ENCODE measurements at regions not wholly inside any gene's neighbourhood (a gene's known extent, or its start where the extent isn't known, plus 50 kb on each side); places are given as distances from the start of the nearest gene placed in this dataset.
"Not testable (repeated sequence)": the region's sequence is repeated elsewhere in the genome, so short reads cannot be mapped to it uniquely, and the experiment has no call there.

DNA sequence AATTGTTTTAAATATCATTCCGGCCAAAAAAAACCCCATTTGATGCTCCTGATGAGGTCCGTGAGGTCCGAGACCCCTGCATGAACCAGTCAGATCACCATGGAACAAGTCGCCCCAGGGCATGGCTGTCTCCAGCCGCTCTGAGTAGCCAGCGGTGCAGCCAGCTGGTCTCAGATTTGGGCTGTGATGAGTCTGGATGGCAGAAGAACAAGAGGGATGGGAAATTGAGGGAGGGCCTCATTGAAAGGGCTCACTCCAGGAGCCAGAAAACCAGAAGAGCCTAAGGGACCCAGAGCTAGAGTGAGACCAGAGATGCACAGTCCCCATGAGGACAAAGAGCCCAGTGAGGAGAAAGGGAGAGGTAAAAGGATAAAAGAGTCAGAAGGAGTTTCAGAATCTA, 174.0 kb downstream of the TOMM20 start:
- Histone ChIP-seq H3K4me1 (ENCODE audit: control insufficient read depth, insufficient read depth, low read length) (peaks cover 33% of the 10 kb centered on the region), H3K4me3 (ENCODE audit: low read depth, low read length) (no peak overlapping the region), H3K27me3 (ENCODE audit: control insufficient read depth, insufficient read depth, low read length) (no peaks in the 10 kb centered on the region), H3K36me3 (ENCODE audit: control insufficient read depth, insufficient read depth, low read length) (no peaks in the 10 kb centered on the region), H3K9me3 (ENCODE audit: control insufficient read depth, insufficient read depth, low read length) (no peaks in the 10 kb centered on the region), H3K27ac (ENCODE audit: low read depth, low read length) (no peak overlapping the region)
- DNase-seq (ENCODE audit: low read depth in 4 of 6, low spot score in 6 of 6): no peak
- WGBS (ENCODE audit: insufficient coverage): 95% methylated on average over 5 of the region's 6 CpGs

DNA sequence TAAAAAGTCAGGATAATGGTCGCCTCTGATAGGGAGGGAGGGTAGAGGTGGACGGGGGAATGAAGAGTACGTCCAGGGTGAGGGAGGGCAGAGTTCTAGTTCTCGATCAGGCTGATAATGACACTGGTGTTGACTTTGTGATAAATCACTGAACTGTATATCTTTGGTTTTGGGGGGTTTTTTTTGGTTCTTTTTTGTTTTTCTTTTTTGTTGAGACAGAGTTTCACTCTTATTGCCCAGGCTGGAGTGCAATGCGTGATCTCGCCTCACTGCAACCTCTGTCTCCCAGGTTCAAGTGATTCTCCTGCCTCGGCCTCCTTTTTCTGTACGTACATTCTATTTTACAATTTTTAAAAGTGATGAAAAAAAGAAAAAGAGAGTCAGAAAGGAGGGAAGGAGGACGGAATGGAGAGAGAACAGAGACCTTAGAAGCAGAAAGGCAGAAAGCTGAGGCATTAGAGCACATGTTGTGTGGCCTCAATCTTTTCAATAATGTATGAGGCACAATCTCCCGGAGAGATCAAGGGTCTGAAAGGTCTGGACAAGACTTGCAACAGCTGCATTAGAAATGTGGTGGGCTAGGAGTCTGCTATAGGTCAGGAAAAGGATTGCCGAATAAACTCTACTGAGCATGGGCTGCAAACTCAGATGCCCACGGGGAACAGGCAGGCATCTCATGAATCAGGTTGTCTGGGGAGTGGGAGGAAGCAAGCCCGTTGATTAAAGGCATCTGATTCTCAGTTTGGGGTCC, 174.8 kb downstream of the TOMM20 start:
- no peak overlapping the region for H3K27ac ChIP-seq (ENCODE audit: low read depth, low read length)
- H3K4me3 ChIP-seq (ENCODE audit: low read depth, low read length): no peak overlapping the region
- H3K27me3 ChIP-seq (ENCODE audit: control insufficient read depth, insufficient read depth, low read length): no peaks in the 10 kb centered on the region
- peaks cover 27% of the 10 kb centered on the region for H3K4me1 ChIP-seq (ENCODE audit: control insufficient read depth, insufficient read depth, low read length)
- no peaks in the 10 kb centered on the region for H3K9me3 ChIP-seq (ENCODE audit: control insufficient read depth, insufficient read depth, low read length)
- no peak for DNase-seq (ENCODE audit: low read depth in 4 of 6, low spot score in 6 of 6)
- WGBS (ENCODE audit: insufficient coverage): 70% methylated on average over 9 of the region's 13 CpGs
- H3K36me3 ChIP-seq (ENCODE audit: control insufficient read depth, insufficient read depth, low read length): no peaks in the 10 kb centered on the region

DNA sequence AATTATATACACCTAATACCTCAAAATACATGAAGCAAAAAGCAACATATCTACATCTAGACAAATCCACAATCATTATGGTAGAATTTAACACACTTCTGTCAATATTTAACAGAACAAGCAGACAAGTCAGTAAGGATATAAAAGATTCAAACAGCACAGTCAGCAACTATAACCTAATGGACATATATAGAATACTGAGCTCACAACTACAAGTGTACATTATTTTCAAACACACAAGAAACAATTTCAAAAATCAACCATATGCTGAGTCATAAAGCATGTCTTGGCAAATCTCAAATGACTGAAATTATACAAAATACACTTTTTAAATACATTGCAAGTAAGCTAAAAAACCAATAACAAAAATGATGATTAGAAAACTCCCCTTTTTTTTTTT, 178.0 kb downstream of the TOMM20 start:
- H3K9me3 ChIP-seq (ENCODE audit: control insufficient read depth, insufficient read depth, low read length): no peaks in the 10 kb centered on the region

DNA sequence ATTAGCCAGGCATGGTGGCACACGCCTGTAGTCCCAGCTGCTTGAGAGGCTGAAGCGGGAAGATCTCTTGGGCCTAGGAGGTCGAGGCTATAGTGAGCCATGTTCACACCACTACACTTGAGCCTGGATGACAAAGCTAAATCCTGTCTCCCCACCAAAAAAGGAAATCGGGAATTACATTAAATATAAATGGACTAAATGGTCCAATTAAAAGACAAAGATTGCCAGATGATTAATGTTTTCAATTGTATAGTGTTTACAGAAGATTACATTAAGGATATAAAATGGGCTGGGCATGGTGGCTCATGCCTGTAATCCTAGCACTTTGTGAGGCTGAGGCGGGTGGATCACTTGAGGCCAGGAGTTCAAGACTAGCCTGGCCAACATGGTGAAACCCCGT, 179.1 kb downstream of the TOMM20 start:
- H3K9me3 ChIP-seq (ENCODE audit: control insufficient read depth, insufficient read depth, low read length): not testable (repeated sequence)
- WGBS (ENCODE audit: insufficient coverage): 100% methylated on average over 1 of the region's 6 CpGs

More for the DNA sequence above, 178.0 kb downstream of the TOMM20 start:
- no peak for DNase-seq (ENCODE audit: low read depth in 4 of 6, low spot score in 6 of 6)
- no peak overlapping the region for H3K27ac ChIP-seq (ENCODE audit: low read depth, low read length)
- no peaks in the 10 kb centered on the region for H3K36me3 ChIP-seq (ENCODE audit: control insufficient read depth, insufficient read depth, low read length)
- H3K4me1 ChIP-seq (ENCODE audit: control insufficient read depth, insufficient read depth, low read length): peaks cover 7% of the 10 kb centered on the region
- no peak overlapping the region for H3K4me3 ChIP-seq (ENCODE audit: low read depth, low read length)
- H3K27me3 ChIP-seq (ENCODE audit: control insufficient read depth, insufficient read depth, low read length): no peaks in the 10 kb centered on the region

DNA sequence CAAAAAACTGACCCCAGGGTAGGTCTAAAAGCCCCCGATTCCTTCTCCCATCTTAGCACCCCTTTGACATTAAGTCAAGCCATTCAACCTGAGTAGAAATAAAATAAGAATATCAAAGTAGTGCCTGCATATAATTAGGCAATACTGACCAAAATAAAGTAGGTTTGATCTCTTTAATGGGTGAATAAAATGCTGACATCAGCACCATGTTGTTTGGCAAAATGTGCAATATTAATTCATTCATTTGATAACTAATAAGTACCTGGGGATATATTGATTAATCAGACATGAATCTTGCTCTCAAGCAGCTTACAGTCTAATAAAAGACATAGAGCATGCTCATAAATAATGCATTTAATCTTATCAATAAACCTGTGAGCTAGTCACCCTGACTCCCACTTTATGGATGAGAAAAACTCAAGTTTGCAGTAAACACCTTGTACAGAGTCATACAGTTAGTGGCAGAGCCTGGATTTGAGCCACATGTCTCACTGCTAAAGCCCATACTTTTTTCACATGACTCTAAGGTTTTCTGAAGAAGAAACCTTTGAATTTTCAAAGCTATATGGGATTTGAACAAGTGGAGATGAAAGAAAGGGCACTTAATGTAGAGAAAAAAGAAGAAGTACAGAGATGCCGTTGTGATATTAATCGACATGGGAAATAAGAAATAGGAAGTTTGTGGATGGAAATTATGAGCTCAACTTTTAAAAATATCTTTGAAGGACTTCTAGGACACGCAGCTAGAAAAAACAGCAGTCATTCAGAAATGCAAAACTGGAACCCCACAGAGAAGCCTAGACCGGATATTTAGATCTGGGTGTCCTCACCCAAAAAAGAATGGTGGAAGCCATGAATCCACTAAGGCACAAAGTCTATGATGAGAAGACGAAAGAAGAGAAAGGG, 183.9 kb downstream of the TOMM20 start:
- Histone ChIP-seq H3K4me3 (ENCODE audit: low read depth, low read length) (no peak overlapping the region), H3K27me3 (ENCODE audit: control insufficient read depth, insufficient read depth, low read length) (no peaks in the 10 kb centered on the region), H3K4me1 (ENCODE audit: control insufficient read depth, insufficient read depth, low read length) (no peaks in the 10 kb centered on the region), H3K27ac (ENCODE audit: low read depth, low read length) (no peak overlapping the region), H3K9me3 (ENCODE audit: control insufficient read depth, insufficient read depth, low read length) (no peaks in the 10 kb centered on the region), H3K36me3 (ENCODE audit: control insufficient read depth, insufficient read depth, low read length) (no peaks in the 10 kb centered on the region)
- 85% methylated on average over 5 of the region's 6 CpGs for WGBS (ENCODE audit: insufficient coverage)
- DNase-seq (ENCODE audit: low read depth in 4 of 6, low spot score in 6 of 6): no peak

More for the DNA sequence above, 179.1 kb downstream of the TOMM20 start:
- H3K27ac ChIP-seq (ENCODE audit: low read depth, low read length); H3K27me3 ChIP-seq (ENCODE audit: control insufficient read depth, insufficient read depth, low read length); DNase-seq (ENCODE audit: low read depth in 4 of 6, low spot score in 6 of 6); H3K36me3 ChIP-seq (ENCODE audit: control insufficient read depth, insufficient read depth, low read length); H3K4me1 ChIP-seq (ENCODE audit: control insufficient read depth, insufficient read depth, low read length); H3K4me3 ChIP-seq (ENCODE audit: low read depth, low read length): not testable (repeated sequence)

DNA sequence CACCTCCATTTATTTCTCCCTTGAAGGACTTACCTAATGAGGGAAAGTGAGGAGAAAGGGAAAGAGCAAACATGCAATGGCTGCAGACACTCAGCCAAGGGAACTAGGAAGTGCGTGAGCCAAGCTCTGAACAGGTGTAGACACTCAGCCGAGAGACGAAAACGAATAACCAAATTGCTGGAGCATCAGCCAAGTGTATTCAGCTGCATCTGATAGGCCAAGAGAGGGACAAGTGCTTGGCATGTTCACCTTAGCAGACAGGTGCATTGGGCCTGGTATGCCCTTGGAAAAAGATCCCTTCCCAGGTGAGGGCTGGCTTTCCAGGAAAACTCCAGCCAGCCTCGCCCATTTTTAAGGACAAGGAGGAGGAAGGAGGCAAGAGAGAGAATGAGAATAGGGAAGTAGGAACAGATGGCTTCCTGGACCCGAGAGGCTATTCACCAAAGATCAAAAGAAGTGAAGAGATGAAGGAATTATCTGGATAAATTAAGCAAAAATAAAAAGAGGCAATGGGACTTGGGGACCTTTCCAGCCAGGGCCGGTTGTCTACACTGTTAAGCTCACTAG, 184.7 kb downstream of the TOMM20 start:
- DNase-seq (ENCODE audit: low read depth in 4 of 6, low spot score in 6 of 6): no peak
- WGBS (ENCODE audit: insufficient coverage): 88% methylated on average over 6 of the region's 7 CpGs

DNA sequence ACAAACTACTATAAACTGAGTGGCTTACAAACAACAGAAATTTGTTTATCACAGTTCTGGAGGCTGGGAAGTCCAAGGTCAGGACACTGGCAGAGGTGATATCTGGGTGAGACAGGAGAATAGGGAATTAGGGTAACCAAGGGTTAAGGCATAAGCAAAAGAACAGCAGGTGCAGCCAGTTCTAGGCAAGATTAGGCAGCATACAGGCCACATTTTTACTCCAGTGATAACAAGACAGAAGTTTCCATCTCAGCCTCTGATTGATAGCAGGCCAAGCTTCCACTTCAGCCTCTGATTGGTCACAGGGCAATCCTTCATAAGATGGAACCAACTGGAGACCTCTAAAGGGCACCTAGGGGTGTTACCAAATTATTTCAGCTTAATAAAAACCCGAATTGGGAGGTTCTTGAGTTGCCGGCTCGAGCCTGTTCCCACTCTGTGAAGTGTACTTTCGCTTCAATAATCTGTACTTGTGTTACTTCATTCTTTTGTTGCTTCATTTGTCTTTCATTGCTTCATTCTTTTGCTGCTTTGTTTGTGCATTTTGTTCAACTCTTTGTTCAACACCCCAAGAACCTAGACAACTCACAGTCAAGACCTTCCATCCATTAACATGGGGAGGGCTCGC, 185.6 kb downstream of the TOMM20 start:
- Histone ChIP-seq H3K9me3 (ENCODE audit: control insufficient read depth, insufficient read depth, low read length) (no peaks in the 10 kb centered on the region), H3K27ac (ENCODE audit: low read depth, low read length) (no peak overlapping the region), H3K4me1 (ENCODE audit: control insufficient read depth, insufficient read depth, low read length) (no peaks in the 10 kb centered on the region), H3K27me3 (ENCODE audit: control insufficient read depth, insufficient read depth, low read length) (no peaks in the 10 kb centered on the region), H3K36me3 (ENCODE audit: control insufficient read depth, insufficient read depth, low read length) (no peaks in the 10 kb centered on the region), H3K4me3 (ENCODE audit: low read depth, low read length) (no peak overlapping the region)
- 84% methylated on average over 4 of the region's 5 CpGs for WGBS (ENCODE audit: insufficient coverage)
- DNase-seq (ENCODE audit: low read depth in 4 of 6, low spot score in 6 of 6): no peak

More for the DNA sequence above, 184.7 kb downstream of the TOMM20 start:
- Histone ChIP-seq H3K9me3 (ENCODE audit: control insufficient read depth, insufficient read depth, low read length) (no peaks in the 10 kb centered on the region), H3K4me3 (ENCODE audit: low read depth, low read length) (no peak overlapping the region), H3K27me3 (ENCODE audit: control insufficient read depth, insufficient read depth, low read length) (no peaks in the 10 kb centered on the region), H3K4me1 (ENCODE audit: control insufficient read depth, insufficient read depth, low read length) (no peaks in the 10 kb centered on the region), H3K36me3 (ENCODE audit: control insufficient read depth, insufficient read depth, low read length) (no peaks in the 10 kb centered on the region), H3K27ac (ENCODE audit: low read depth, low read length) (no peak overlapping the region)

DNA sequence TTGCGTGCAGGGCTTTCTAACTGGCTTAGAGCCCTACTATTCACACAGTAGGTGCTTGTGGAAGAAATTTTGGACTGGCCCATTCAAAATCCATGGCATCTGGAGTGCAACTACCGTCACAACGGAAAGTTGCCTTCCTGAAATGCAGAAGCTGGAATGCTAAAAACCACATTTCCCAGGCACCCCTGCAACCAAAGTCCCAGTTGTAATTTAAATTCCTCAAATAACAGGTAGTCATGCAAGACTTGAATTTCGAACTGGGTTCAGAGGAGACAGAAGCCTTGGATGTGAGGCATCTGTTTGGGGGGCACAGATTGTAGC, 186.7 kb downstream of the TOMM20 start:
- no peaks in the 10 kb centered on the region for H3K27me3 ChIP-seq (ENCODE audit: control insufficient read depth, insufficient read depth, low read length)
- H3K36me3 ChIP-seq (ENCODE audit: control insufficient read depth, insufficient read depth, low read length): no peaks in the 10 kb centered on the region
- WGBS (ENCODE audit: insufficient coverage): 76% methylated on average over 2 of the region's 4 CpGs
- H3K27ac ChIP-seq (ENCODE audit: low read depth, low read length): no peak overlapping the region
- no peaks in the 10 kb centered on the region for H3K4me1 ChIP-seq (ENCODE audit: control insufficient read depth, insufficient read depth, low read length)
- DNase-seq (ENCODE audit: low read depth in 4 of 6, low spot score in 6 of 6): no peak
- no peaks in the 10 kb centered on the region for H3K9me3 ChIP-seq (ENCODE audit: control insufficient read depth, insufficient read depth, low read length)
- H3K4me3 ChIP-seq (ENCODE audit: low read depth, low read length): no peak overlapping the region

DNA sequence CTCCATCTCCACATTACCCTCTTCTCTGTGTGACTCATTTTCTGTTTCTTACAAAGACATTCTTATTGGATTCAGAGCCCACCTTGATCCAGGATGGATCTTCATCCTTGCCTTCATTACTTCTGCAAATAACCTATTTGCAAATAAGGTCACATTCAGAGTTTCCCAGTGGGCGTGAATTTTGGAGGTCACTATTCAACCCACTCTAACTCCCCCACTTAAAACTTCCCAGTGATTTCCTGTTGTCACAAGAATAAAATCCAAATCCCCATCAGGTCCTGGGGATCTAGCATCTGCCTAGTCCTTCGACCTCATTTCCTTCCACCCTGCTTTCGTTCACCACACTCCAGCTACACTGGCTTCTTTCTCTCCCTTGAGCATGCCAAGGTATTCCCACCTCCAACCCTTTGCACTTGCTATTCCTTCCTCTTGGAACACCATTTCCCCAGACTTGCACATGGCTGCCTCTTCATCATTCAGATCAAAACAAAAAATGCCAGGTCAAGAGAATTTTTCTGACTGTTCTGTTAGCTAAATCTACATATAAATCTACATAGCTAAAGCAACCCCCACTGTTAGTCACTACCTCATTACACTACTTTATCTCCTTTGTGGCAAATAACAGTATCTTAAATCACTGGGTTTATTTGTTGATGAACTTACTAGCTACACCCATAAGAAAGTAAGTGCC, 187.2 kb downstream of the TOMM20 start:
- Histone ChIP-seq H3K27me3 (ENCODE audit: control insufficient read depth, insufficient read depth, low read length) (no peaks in the 10 kb centered on the region), H3K27ac (ENCODE audit: low read depth, low read length) (no peak overlapping the region), H3K9me3 (ENCODE audit: control insufficient read depth, insufficient read depth, low read length) (no peaks in the 10 kb centered on the region), H3K36me3 (ENCODE audit: control insufficient read depth, insufficient read depth, low read length) (no peaks in the 10 kb centered on the region), H3K4me3 (ENCODE audit: low read depth, low read length) (no peak overlapping the region), H3K4me1 (ENCODE audit: control insufficient read depth, insufficient read depth, low read length) (no peaks in the 10 kb centered on the region)
- 94% methylated on average over 3 of the region's 3 CpGs for WGBS (ENCODE audit: insufficient coverage)
- DNase-seq (ENCODE audit: low read depth in 4 of 6, low spot score in 6 of 6): no peak

All from spinal cord (tissue), 9 donors.